Erythroblast (primary cell): ENCODE measurements at regions not wholly inside any gene's neighbourhood (a gene's known extent, or its start where the extent isn't known, plus 50 kb on each side); places are given as distances from the start of the nearest gene placed in this dataset.

Experiments used
- GATA1 ChIP-seq: IDR thresholded peaks from 2 replicates; pipeline ENCODE4 v1.6.1; 2011; ENCODE audit warnings: low read depth, mild to moderate bottlenecking, control low read depth, low read length, moderate library complexity
- POLR2A ChIP-seq: IDR thresholded peaks from 2 replicates; pipeline ENCODE4 v1.6.1; 2011; ENCODE audit warnings: mild to moderate bottlenecking, low read length

DNA sequence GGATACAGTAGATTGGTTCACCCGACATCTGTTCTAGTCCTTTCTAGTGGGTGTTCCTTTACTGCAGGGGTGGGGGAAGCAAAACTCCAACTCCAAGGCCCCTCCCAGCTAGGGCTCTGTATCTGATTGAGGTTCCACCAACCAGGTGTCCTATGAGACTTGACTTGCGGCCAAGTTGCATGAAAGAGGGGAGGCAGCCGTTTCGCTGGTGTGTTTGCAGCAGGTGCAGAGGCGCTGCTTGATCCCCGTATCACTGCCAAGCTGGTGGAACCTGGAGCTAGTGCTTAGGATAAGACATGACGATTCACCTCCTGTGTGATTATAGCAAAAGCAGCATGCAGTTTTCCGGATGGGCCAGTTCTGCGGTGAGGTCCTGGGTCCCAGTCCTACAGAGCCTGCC is 338.2 kb downstream of the UQCRFS1 start:
- no peak for TF ChIP-seq POLR2A
- TF ChIP-seq GATA1: no peak
